SK-MEL-5 (cell line): ENCODE measurements at regions not wholly inside any gene's neighbourhood (a gene's known extent, or its start where the extent isn't known, plus 50 kb on each side); places are given as distances from the start of the nearest gene placed in this dataset.
A peak's percentile ranks its signal among the peaks of the same experiment; 100 is the strongest.
"Not testable (repeated sequence)": the region's sequence is repeated elsewhere in the genome, so short reads cannot be mapped to it uniquely, and the experiment has no call there.

Experiments
- DNase-seq: peaks from one replicate; pipeline ENCODE4 v3.0.0-alpha.2; 2016; ENCODE audit warnings: low read depth, low spot score
- in situ Hi-C: cut with HindIII; loops from 2 replicates; pipeline ENCODE4 v1.10.0; 2016; ENCODE audit warnings: low sequenced_read_pairs, high pct_unique_total_duplicates, low pct_unique_long_range_greater_than_20kb

DNA sequence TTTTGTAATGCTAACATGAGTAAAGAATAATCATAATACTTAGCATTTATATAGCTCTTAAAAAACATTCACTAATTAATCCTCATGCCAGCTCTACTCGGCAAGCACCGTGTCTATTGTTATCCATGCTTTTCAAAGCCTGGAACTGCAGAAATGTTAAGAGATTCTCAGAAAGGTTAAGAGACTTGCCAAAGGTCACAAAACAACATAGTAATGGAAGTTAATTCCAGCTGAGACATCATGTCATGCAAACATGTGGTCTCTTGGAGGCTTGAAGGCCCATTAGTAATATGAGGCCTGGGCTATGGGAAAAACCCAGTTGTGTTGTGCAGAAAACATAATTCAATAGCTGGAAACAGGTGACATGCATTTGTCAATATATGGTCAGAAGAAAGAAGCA is 389.9 kb upstream of the GOT2 start:
- in situ Hi-C loops, result no loop called here

DNA sequence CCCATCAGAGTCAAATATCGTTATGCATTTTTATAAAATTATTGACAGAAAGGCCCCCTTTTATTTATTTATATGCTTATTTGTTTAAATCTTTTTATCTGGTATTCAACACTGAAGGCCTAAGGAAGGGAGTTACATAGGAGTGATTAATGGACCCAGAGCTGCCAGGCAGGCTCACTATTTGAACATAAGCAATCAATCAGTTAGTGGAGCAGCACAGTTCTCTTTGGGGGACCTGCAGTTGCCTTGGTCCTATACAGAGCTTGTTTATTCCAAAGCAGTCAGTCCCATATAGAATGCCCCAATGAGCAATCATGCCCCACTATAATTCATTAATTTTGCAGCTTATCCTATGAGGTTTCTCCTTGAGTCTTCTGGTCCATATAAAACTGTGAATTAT is 389.4 kb upstream of the GOT2 start:
- no peak for DNase-seq

More for the DNA sequence above, 389.9 kb upstream of the GOT2 start:
- no peak for DNase-seq

DNA sequence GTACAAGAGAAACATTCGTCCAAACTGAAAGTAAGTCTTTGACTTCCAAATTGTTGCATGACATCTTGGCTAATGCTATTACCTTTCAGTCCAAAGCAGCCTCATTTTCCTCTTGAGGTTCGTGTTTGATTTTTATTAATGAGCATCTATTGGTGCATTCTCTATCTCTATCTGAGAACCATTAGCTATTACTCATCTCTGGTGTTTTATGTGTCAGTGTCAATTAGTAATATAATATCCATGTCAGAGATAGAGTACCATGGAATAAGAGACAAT is 388.1 kb upstream of the GOT2 start:
- DNase-seq, result no peak
- in situ Hi-C loops, result no loop called here

More for the DNA sequence above, 389.4 kb upstream of the GOT2 start:
- in situ Hi-C loops, result no loop called here

- in situ Hi-C loops, result no loop called here
- DNase-seq, result no peak
Measured at GRCh38 chr16:59121411-59122261, 387.5 kb upstream of the GOT2 start.

- in situ Hi-C loops, result no loop called here
- DNase-seq, result no peak
Measured at GRCh38 chr16:59116744-59117143, 382.6 kb upstream of the GOT2 start.

DNA sequence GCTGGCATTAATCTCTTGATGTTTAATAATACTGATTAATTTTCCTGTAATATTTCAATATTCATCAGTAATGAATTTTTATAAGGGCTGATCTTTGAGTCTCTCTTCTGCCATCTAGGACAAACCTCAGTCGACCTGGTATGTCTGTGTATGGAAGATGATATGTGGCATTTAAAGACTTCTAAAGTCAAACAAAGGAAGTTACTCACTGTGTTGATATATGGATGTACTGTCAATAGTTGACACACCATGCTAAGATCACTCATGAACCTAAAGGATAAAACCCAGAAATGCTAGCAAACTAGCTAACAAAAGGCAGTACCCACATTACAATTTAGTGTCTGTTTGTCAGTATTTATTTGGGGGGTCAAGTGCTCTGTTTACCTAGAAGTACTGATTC is 380.7 kb upstream of the GOT2 start:
- in situ Hi-C loops, result no loop called here
- no peak for DNase-seq

DNA sequence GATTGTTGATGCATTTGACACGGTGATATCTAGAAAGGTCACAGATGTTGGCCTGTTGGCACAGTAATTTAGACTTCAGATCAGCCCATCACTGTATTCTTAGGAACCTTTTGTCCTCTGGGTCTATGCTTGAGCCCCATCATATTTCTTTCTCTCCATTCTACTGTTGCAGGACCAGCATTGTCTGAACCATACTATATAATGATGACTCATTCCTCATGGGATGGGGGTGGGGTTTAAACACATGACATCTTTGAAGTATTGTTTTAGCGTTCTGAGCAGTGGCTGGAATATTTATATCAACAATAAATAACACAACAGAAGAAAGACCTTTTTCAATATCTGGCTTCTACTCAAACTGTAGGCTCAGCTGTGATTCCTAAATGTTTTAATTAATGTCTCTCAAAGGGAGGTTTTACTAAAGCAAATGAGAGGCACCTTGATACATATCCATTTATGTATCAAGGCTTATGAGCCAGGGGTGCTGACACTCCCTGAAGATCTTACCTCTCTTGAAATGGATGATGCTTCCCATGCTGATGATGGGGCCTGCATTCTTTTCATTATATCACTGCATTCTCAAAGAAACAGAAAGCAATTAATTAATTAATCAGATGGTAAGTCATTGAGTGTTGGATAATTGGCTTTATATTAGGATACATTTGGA is 379.0 kb upstream of the GOT2 start:
- DNase-seq, result no peak
- in situ Hi-C loops, result no loop called here

DNA sequence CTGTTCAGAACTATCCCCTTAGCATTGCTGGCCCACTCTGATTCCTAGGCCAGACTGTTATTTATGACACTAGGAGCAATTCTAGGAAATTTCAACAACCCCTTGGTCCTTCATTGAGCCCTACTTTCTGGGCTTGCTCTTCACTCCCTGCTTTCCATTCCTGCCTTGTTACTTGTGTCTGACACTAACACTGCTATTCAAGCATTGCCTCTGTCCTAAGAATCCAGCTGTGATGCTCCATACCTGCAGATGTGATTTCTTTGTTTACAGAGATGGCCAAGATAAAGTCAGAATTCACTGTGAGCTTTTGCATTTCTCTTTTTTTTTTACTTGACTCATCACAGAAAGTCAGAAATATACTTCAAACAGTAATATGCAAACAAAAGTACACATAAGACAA is 377.2 kb upstream of the GOT2 start:
- DNase-seq, result no peak
- in situ Hi-C loops, result no loop called here

DNA sequence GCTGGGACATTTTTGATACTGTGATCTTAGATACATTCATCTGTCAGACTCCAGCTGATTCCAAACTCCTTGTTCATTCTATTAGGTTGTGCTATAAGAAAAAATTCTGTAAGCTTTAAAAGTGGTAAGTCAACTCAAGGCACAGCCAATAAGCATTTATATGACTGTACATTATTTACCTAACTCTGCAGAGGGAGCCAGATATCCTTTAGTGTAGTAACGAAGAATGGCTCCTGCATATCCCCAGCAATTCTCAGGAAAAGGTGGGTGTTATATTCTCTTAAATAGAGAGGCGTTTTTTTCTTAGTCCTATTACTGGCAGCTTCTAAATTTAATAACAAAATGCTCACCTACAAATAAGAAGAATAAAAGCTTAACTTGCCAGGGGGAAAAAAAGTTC is 374.3 kb upstream of the GOT2 start:
- peak; percentile 2 for DNase-seq
- in situ Hi-C loops, result no loop called here

GRCh38 chr16:59096682-59097081 is 362.6 kb upstream of the GOT2 start:
- DNase-seq, in situ Hi-C loops: not testable (repeated sequence)

GRCh38 chr16:59090541-59090940 is 356.4 kb upstream of the GOT2 start:
- no peak for DNase-seq
- in situ Hi-C loops, result no loop called here

DNA sequence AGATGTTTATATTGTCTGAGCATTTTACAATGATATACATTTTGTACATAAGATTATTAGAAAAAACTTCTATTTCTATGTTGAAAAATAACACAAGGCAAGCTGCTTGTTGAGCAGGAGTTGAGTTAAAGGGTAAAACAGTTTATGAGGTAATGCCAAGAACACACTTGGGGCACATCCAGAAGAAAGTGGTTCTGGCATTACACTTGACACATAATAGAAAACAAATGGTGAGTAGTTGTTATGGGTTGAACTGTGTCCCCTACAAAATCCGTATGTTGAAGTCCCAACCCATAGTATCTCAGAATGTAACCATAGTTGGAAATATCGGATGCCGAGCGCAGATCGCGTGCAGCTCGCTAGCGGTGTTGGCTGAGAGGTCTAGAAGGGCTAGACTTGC is 354.3 kb upstream of the GOT2 start:
- in situ Hi-C loops, result no loop called here
- no peak for DNase-seq

GRCh38 chr16:59087641-59088040 is 353.5 kb upstream of the GOT2 start:
- no peak for DNase-seq
- in situ Hi-C loops, result no loop called here

- no peak for DNase-seq
- in situ Hi-C loops, result no loop called here
Measured at GRCh38 chr16:59067205-59067604, 333.1 kb upstream of the GOT2 start.

DNA sequence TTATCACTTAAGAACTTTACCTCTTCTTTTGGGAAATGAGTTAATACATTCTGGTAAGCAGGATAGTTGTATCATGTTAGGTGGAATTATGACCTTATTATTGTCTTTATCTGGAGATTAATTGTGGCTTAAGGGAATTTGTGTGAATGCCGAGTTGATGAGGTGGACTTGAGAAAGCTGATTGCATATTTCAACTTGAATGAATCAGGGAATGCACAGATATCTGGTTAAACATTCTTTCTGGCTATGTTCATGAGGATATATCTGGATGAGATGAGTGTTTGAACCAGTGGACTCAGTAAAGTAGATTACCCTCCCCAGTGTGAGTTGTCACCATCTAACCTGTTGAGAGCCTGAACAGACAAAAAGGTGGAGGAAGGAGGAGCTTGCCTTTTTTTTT is 326.1 kb upstream of the GOT2 start:
- in situ Hi-C loops, result no loop called here
- DNase-seq, result no peak

- in situ Hi-C loops, result no loop called here
- no peak for DNase-seq
Measured at GRCh38 chr16:59058250-59058649, 324.1 kb upstream of the GOT2 start.

GRCh38 chr16:59053911-59054310 is 319.8 kb upstream of the GOT2 start:
- no peak for DNase-seq
- in situ Hi-C loops, result no loop called here

DNA sequence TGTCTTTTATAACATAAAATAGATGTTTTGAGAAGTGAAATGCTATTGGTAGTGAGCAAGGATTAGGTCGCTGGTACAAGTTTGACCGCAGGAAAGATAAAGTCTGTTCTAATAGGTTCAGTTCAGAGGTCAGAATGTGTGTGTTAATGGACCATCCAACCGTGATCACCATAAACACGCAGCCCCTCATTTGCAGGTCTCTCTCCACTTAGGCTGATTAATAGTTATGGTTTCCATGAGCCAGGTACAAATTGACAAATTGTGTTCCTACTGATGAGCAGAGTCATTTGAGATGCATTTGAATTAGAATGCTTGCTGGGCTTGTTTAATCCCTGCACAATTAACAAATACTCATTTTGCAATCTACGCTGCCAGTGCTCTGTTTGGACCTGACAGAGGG is 318.1 kb upstream of the GOT2 start:
- no peak for DNase-seq
- in situ Hi-C loops, result no loop called here

- in situ Hi-C loops, result no loop called here
- no peak for DNase-seq
Measured at GRCh38 chr16:59048876-59049275, 314.8 kb upstream of the GOT2 start.
